DMS 273 (cell line): ENCODE measurements at regions not wholly inside any gene's neighbourhood (a gene's known extent, or its start where the extent isn't known, plus 50 kb on each side); places are given as distances from the start of the nearest gene placed in this dataset.

ENCODE experiments used
- DNase-seq: peaks from one replicate; lab custom pipeline; 2025; ENCODE audit not compliant: unreplicated experiment; lab: John Stamatoyannopoulos, UW

DNA sequence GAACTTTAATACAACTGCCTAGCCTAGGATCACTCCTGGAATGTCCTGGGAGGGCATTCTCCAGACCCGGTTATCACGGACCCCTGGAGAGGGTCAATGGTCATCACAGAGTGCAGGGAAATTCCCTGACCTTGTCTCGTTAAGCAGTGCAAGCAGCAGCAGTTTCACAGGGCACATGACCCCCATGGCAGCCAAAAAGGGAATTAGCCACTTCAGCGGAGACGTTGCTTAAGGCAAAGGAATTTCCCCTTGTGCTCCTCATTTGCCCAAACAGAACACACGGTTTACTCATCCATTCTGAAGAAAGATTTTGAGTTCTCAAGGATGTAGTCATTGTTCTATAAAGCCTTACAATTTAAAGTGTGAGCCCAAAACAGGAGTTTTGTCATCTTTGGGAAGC lies 260.3 kb downstream of the SNX13 start:
- no peak for DNase-seq

- DNase-seq = peak; percentile 72
Observed at GRCh38 chr7:17680943-17681351, 259.3 kb downstream of the SNX13 start.

- DNase-seq = no peak
Observed at GRCh38 chr7:17681965-17682364, 258.3 kb downstream of the SNX13 start.

- DNase-seq = no peak
Observed at GRCh38 chr7:17682586-17682985, 257.7 kb downstream of the SNX13 start.

- no peak for DNase-seq
Observed at GRCh38 chr7:17685141-17685540, 255.2 kb downstream of the SNX13 start.

GRCh38 chr7:17687361-17687760 lies 252.9 kb downstream of the SNX13 start:
- DNase-seq = no peak

DNA sequence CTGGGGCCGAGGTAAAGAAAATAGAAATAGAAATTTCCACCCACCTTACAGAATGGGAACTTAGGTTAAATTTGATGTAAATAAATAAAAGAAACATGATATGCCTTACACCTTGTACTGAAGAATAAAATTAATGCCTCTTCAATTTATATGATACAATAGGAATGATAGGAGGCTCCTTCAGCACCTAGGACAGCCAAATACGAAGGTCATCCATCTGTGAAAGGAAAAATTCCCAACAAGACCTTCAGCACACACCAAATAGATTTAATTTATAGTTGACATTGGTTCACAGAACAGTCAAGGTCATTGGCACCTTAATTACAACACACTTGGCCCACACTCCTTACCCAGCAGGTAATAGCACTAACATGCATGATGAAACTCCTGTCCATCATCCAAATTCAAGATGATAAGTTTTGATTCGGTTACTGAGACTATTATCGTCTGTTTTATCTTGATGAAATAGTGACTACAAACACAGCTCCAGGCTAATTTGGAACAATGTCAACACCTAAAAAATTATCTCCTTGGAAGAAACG lies 250.9 kb downstream of the SNX13 start:
- DNase-seq = no peak

DNA sequence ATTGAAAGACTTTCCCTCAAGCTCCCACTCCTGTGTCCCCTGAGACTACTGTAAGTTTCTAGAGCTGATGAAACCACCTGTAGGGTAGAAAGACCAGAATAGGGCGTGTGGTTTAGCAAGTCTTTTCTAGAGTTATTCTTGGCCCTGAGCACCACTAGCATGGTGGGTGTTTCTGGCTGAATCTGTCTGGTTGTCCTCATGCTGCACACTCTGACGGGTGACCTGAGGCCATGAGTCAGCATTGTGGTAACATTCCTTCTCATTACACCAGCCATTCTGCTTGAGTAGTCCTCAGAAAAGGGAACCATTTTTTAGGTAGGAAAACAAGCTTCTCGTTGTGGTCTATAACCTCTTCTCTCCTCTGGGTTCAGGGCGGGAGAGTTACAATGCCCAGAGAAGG lies 250.3 kb downstream of the SNX13 start:
- no peak for DNase-seq

GRCh38 chr7:17696422-17696821 lies 243.9 kb downstream of the SNX13 start:
- no peak for DNase-seq

DNA sequence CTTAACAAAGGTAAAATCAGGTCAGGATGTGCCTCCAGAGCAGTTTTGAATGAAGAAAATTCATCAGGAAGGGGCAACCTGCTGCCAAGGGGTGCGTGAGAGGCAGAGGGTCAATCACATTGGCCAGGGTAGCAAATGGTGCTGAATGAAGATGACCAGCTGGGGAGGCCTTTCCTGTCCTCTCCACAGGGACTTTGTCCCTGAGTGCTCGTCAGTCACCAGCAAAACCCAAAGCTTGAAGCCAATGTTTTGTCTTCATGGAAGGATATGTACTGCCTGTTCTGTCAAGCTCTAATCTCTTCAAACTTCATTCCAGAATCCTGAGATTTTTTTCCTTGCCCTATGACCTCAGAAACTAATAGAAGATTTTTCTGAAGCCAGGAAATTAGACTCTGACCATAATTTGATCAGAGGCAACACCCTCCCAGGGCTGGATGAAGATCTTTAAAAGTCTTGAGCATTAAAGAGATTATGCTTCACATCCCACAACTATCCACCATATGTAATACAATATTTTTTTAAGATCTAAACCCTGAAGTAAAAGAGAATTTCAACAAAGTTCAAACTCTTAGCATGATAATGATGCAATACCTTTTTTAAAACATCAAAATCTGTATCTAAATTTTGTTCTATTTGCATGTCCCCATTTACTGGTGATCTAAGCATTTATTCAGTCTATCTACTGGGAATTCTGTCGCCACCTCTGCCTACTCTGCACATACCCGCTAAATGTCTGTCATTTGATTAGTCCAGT lies 243.0 kb downstream of the SNX13 start:
- no peak for DNase-seq

- no peak for DNase-seq
Observed at GRCh38 chr7:17699696-17700095, 240.6 kb downstream of the SNX13 start.

DNA sequence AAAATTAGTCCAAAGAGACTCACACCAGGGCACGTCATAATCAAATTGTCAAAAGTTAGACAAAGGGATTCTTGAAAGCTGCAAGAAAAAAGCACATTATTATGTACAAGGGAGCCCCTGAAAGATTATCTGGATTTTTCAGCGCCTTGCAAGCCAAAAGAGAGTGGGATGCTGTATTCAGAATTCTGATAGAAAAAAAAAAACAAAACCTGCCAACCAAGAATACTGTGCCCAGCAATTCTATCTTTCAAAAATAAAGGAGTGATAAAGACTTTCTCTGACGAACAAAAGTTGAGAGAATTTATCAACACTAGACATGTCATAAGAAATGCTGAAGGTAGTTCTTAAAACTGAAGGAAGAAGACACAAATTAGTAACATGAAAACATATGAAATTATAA lies 240.2 kb downstream of the SNX13 start:
- DNase-seq = no peak

GRCh38 chr7:17706275-17706674 lies 234.0 kb downstream of the SNX13 start:
- DNase-seq = no peak

GRCh38 chr7:17706734-17707133 lies 233.6 kb downstream of the SNX13 start:
- DNase-seq = peak; percentile 82

GRCh38 chr7:17709127-17709526 lies 231.2 kb downstream of the SNX13 start:
- DNase-seq = no peak

DNA sequence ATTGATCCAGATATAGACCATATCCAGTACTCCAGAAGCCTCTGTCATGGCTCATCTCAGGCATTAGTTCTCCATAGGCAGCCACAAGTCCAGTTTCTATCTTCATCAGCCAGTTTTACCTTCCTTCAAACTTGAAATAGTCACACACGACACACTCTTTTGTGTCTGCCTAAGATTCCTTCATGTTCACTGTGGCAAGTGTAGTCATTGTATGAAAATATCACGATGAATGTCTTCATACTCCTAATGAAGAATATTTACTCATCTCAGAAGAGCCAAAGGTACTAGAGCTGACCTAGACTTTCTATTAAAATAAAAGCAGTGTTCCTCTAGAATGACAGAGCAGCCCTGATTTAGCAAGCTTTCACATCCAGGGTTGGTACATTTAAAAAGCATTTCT lies 230.7 kb downstream of the SNX13 start:
- no peak for DNase-seq

DNA sequence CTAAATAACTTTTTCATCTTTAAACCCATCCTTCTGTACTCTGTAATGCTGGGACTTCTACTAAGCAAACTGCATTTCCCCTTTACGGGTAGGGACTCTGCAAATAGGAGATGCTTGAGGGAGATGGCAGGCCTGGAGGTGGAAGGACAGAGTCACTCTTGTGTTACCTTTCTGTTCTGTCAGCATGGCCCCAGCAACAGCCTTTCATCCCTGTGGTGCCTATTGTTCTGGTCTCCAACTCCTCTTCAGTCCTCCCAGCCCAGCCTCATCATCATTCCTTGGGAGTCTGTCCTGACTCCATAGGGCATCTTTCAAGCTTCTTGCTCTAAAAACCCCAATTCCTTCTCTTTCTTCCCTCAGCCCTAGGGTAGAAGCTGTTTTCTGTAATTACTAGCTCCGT lies 230.0 kb downstream of the SNX13 start:
- no peak for DNase-seq

- no peak for DNase-seq
Observed at GRCh38 chr7:17713584-17713983, 226.7 kb downstream of the SNX13 start.

GRCh38 chr7:17716816-17717215 lies 223.5 kb downstream of the SNX13 start:
- no peak for DNase-seq

DNA sequence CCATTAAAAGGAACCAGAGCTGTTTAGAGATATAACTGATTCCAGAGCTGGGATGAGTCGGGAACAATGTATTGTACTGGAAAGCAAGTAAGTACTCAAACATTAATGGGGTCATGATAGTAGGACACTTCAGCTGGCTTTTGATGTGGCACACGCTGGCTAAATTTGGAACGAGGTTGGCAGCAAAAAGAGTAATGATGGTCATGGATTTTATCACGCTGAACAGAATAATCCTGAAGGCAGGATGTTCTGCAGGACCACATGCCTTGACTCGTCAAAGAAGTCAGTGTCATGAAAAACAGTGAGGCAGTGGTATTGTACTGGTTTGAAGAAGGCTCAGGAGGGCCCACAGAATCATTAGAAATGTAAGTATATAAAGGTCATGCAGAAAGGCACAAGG lies 220.3 kb downstream of the SNX13 start:
- no peak for DNase-seq

DNA sequence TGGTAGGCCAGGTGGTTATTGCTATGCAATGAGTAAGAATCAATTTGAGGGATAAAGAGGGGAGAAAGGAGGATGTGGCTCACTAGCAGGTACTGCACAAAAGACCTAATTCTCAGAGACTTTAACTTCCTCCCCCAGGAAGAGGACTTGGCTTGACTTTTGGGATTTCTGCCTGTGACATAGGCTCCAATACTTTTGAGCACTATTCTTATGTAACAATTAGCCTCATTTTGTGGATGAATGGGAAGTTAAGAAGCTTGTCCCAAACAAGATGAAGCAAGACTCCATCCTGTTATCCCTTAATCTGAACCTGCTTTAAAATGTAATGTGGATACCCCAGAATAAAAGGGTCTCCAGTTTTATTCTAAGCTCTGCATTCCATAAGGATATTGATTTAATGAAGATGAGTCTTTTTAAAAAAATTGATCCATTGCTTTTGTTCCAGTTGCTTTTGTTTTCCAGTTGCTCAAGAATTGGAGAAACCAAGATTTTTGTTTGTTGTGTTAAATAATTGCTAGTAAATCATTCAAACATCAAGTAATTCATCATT lies 218.5 kb downstream of the SNX13 start:
- no peak for DNase-seq

GRCh38 chr7:17722798-17723197 lies 217.5 kb downstream of the SNX13 start:
- no peak for DNase-seq

DNA sequence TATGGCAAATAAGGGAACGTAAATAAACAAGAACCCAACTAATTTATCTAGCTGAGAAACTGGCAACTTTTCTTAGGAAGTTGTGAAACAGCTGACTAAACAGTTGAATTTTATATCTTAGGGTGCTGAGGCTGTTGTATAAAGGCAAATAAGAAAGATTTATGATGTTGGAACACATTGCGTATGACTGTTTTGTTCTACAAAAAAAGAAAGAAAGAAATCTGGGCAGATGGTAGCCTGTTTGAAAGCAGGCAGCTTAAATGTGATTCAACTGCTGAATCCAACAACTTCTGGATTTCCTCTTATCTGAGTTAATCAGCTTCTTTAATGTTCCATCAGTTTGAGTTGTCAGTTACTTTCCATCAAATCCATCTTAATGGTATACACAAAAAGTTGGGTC lies 214.5 kb downstream of the SNX13 start:
- DNase-seq = no peak
